Adrenal gland (tissue), 5 donors: ENCODE measurements at regions not wholly inside any gene's neighbourhood (a gene's known extent, or its start where the extent isn't known, plus 50 kb on each side); places are given as distances from the start of the nearest gene placed in this dataset.

ENCODE experiments used
- CTCF ChIP-seq, 6 experiments: fragments of 450-650 bp in 4 of 6; fragments of 200-600 bp in 2 of 6; sonication (generic) in 1 of 6; IDR thresholded peaks; 1 replicate in 5 of 6; 2 replicates in 1 of 6; pipeline versions ENCODE4 v1.5.1 to v1.8.0; 2016 to 2021; ENCODE audit warnings: antibody characterized with exemption in 6 of 6, mild to moderate bottlenecking in 2 of 6, moderate library complexity in 1 of 6
- POLR2A ChIP-seq, 2 donors: fragments of 450-650 bp; IDR thresholded peaks; one replicate each; pipeline ENCODE4 v1.6.1; 2017; ENCODE audit warnings: antibody characterized with exemption in 2 of 2, mild to moderate bottlenecking in 2 of 2, moderate library complexity in 1 of 2
- donor health status: DM: no; HTN: no; CAD: no.

- TF ChIP-seq CTCF (IDR thresholded peaks at IDR 0.05) (no peak), POLR2A (IDR thresholded peaks at IDR 0.05) (no peak)
Observed at GRCh38 chr5:84885485-84886258, 501.0 kb upstream of the EDIL3 start.
